ENCODE measurements at regions not wholly inside any gene's neighbourhood (a gene's known extent, or its start where the extent isn't known, plus 50 kb on each side); places are given as distances from the start of the nearest gene placed in this dataset.
"Not testable (repeated sequence)": the region's sequence is repeated elsewhere in the genome, so short reads cannot be mapped to it uniquely, and the experiment has no call there.

GRCh38 chr9:66063822-66064221 lies 326.9 kb downstream of the FOXD4L4 start:
- not testable (repeated sequence) for H3K18ac ChIP-seq (ENCODE audit: insufficient read length, low read depth, low read length); H3K4me1 ChIP-seq (ENCODE audit: insufficient read depth, low read length); H3K9ac ChIP-seq (ENCODE audit: extremely low read depth, insufficient read length, low read length); H3K36me3 Mint-ChIP-seq (ENCODE audit: insufficient read depth in 1 of 3, low read depth in 3 of 3); H3K4me3 Mint-ChIP-seq; H4K91ac ChIP-seq (ENCODE audit: insufficient read length, low read depth, low read length); H3K23ac ChIP-seq (ENCODE audit: insufficient read length, low read depth, low read length); H4K20me1 ChIP-seq (ENCODE audit: control insufficient read depth, insufficient read depth, insufficient read length); H3K14ac ChIP-seq (ENCODE audit: insufficient read depth, low read length); H2BK5ac ChIP-seq (ENCODE audit: insufficient read length, low read length); H3K4ac ChIP-seq (ENCODE audit: low read depth, low read length); H4K5ac ChIP-seq (ENCODE audit: insufficient read length, low read depth, low read length); H3K56ac ChIP-seq (ENCODE audit: insufficient read length, low read depth, low read length); H2BK120ac ChIP-seq (ENCODE audit: low read depth, low read length, poor library complexity, severe bottlenecking); H3K27me3 ChIP-seq (ENCODE audit: insufficient read depth, low read length); H3K9me3 Mint-ChIP-seq; H2AFZ ChIP-seq (ENCODE audit: low read length); H3K4me1 Mint-ChIP-seq; H3K23me2 ChIP-seq (ENCODE audit: insufficient read length, low read depth, low read length, poor library complexity, severe bottlenecking); H3K27me3 Mint-ChIP-seq (ENCODE audit: low read depth); H2BK20ac ChIP-seq (ENCODE audit: low read depth, low read length, poor library complexity, severe bottlenecking); H2BK12ac ChIP-seq (ENCODE audit: insufficient read length, low read depth, low read length); H2BK15ac ChIP-seq (ENCODE audit: low read depth, low read length); H3T11ph ChIP-seq (ENCODE audit: low read length); H3K4me2 ChIP-seq (ENCODE audit: insufficient read depth, insufficient read length, low read length); H3K27ac Mint-ChIP-seq; DNase-seq; H3K79me1 ChIP-seq (ENCODE audit: insufficient read depth, low read depth, low read length, poor library complexity, severe bottlenecking); H3K79me2 ChIP-seq (ENCODE audit: insufficient read depth, low read length); H3K9me3 ChIP-seq (ENCODE audit: control insufficient read depth, low read depth, low read length); H3K27ac ChIP-seq (ENCODE audit: insufficient read length, low read depth, low read length); H4K8ac ChIP-seq (replicated peaks; ENCODE audit: insufficient read length, low read depth, low read length); H2AK5ac ChIP-seq (ENCODE audit: insufficient read length, low read length)
- WGBS (ENCODE audit: extremely low coverage, insufficient read length, low lambda C conversion rate) = no CpG with 5 or more reads among the region's 1 CpG

- not testable (repeated sequence) for H3K56ac ChIP-seq (ENCODE audit: insufficient read length, low read depth, low read length); H3T11ph ChIP-seq (ENCODE audit: low read length); H3K23me2 ChIP-seq (ENCODE audit: insufficient read length, low read depth, low read length, poor library complexity, severe bottlenecking); H3K4me1 ChIP-seq (ENCODE audit: insufficient read depth, low read length); H3K23ac ChIP-seq (ENCODE audit: insufficient read length, low read depth, low read length); H2BK20ac ChIP-seq (ENCODE audit: low read depth, low read length, poor library complexity, severe bottlenecking); H4K8ac ChIP-seq (replicated peaks; ENCODE audit: insufficient read length, low read depth, low read length); H3K27ac Mint-ChIP-seq; H3K18ac ChIP-seq (ENCODE audit: insufficient read length, low read depth, low read length); H3K27ac ChIP-seq (ENCODE audit: insufficient read length, low read depth, low read length); H3K4me1 Mint-ChIP-seq; H2BK120ac ChIP-seq (ENCODE audit: low read depth, low read length, poor library complexity, severe bottlenecking); H3K9me3 ChIP-seq (ENCODE audit: control insufficient read depth, low read depth, low read length); H4K20me1 ChIP-seq (ENCODE audit: control insufficient read depth, insufficient read depth, insufficient read length); H4K91ac ChIP-seq (ENCODE audit: insufficient read length, low read depth, low read length); H3K4me3 Mint-ChIP-seq; H3K27me3 ChIP-seq (ENCODE audit: insufficient read depth, low read length); H3K27me3 Mint-ChIP-seq (ENCODE audit: low read depth); DNase-seq; H3K79me2 ChIP-seq (ENCODE audit: insufficient read depth, low read length); H2BK12ac ChIP-seq (ENCODE audit: insufficient read length, low read depth, low read length); H3K36me3 Mint-ChIP-seq (ENCODE audit: insufficient read depth in 1 of 3, low read depth in 3 of 3); H4K5ac ChIP-seq (ENCODE audit: insufficient read length, low read depth, low read length); H3K4me2 ChIP-seq (ENCODE audit: insufficient read depth, insufficient read length, low read length); H2AK5ac ChIP-seq (ENCODE audit: insufficient read length, low read length); H3K4ac ChIP-seq (ENCODE audit: low read depth, low read length); H2BK15ac ChIP-seq (ENCODE audit: low read depth, low read length); H3K79me1 ChIP-seq (ENCODE audit: insufficient read depth, low read depth, low read length, poor library complexity, severe bottlenecking); H2AFZ ChIP-seq (ENCODE audit: low read length); H3K9me3 Mint-ChIP-seq; H2BK5ac ChIP-seq (ENCODE audit: insufficient read length, low read length); H3K14ac ChIP-seq (ENCODE audit: insufficient read depth, low read length); H3K9ac ChIP-seq (ENCODE audit: extremely low read depth, insufficient read length, low read length)
- no CpG with 5 or more reads among the region's 5 CpGs for WGBS (ENCODE audit: extremely low coverage, insufficient read length, low lambda C conversion rate)
Observed at GRCh38 chr9:66065735-66066134, 328.8 kb downstream of the FOXD4L4 start.

GRCh38 chr9:66067231-66067630 lies 330.3 kb downstream of the FOXD4L4 start:
- H2BK12ac ChIP-seq (ENCODE audit: insufficient read length, low read depth, low read length); H4K91ac ChIP-seq (ENCODE audit: insufficient read length, low read depth, low read length); H3K79me2 ChIP-seq (ENCODE audit: insufficient read depth, low read length); H2BK20ac ChIP-seq (ENCODE audit: low read depth, low read length, poor library complexity, severe bottlenecking); H3T11ph ChIP-seq (ENCODE audit: low read length); H3K4me1 Mint-ChIP-seq; H3K23ac ChIP-seq (ENCODE audit: insufficient read length, low read depth, low read length); H3K4me1 ChIP-seq (ENCODE audit: insufficient read depth, low read length); H4K8ac ChIP-seq (replicated peaks; ENCODE audit: insufficient read length, low read depth, low read length); H3K4me3 Mint-ChIP-seq; H3K4ac ChIP-seq (ENCODE audit: low read depth, low read length); H4K5ac ChIP-seq (ENCODE audit: insufficient read length, low read depth, low read length); H3K9me3 ChIP-seq (ENCODE audit: control insufficient read depth, low read depth, low read length); H3K4me2 ChIP-seq (ENCODE audit: insufficient read depth, insufficient read length, low read length); H3K27ac Mint-ChIP-seq; H3K9ac ChIP-seq (ENCODE audit: extremely low read depth, insufficient read length, low read length); H3K56ac ChIP-seq (ENCODE audit: insufficient read length, low read depth, low read length); H2BK5ac ChIP-seq (ENCODE audit: insufficient read length, low read length); H3K9me3 Mint-ChIP-seq; H3K23me2 ChIP-seq (ENCODE audit: insufficient read length, low read depth, low read length, poor library complexity, severe bottlenecking); H3K27ac ChIP-seq (ENCODE audit: insufficient read length, low read depth, low read length); H3K27me3 Mint-ChIP-seq (ENCODE audit: low read depth); H3K18ac ChIP-seq (ENCODE audit: insufficient read length, low read depth, low read length); H2AK5ac ChIP-seq (ENCODE audit: insufficient read length, low read length); H3K27me3 ChIP-seq (ENCODE audit: insufficient read depth, low read length); H4K20me1 ChIP-seq (ENCODE audit: control insufficient read depth, insufficient read depth, insufficient read length); H3K36me3 Mint-ChIP-seq (ENCODE audit: insufficient read depth in 1 of 3, low read depth in 3 of 3); H2AFZ ChIP-seq (ENCODE audit: low read length); H2BK120ac ChIP-seq (ENCODE audit: low read depth, low read length, poor library complexity, severe bottlenecking); H3K14ac ChIP-seq (ENCODE audit: insufficient read depth, low read length); H3K79me1 ChIP-seq (ENCODE audit: insufficient read depth, low read depth, low read length, poor library complexity, severe bottlenecking); H2BK15ac ChIP-seq (ENCODE audit: low read depth, low read length): not testable (repeated sequence)
- WGBS (ENCODE audit: extremely low coverage, insufficient read length, low lambda C conversion rate) = no CpG with 5 or more reads among the region's 4 CpGs
- DNase-seq = peak; percentile 11
